ENCODE measurements at regions not wholly inside any gene's neighbourhood (a gene's known extent, or its start where the extent isn't known, plus 50 kb on each side); places are given as distances from the start of the nearest gene placed in this dataset.

- H3K4me1 ChIP-seq (ENCODE audit: insufficient read depth, low read length) = no peaks in the 10 kb centered on the region
- H3K4me3 ChIP-seq (ENCODE audit: low read length) = no peak overlapping the region
- no peaks in the 10 kb centered on the region for H3K4me1 Mint-ChIP-seq
- POLR2A ChIA-PET = no interaction called here
- H3K9me3 ChIP-seq (ENCODE audit: low read length) = no peaks in the 10 kb centered on the region
- H3K27me3 Mint-ChIP-seq = no peaks in the 10 kb centered on the region
- no peaks in the 10 kb centered on the region for H3K36me3 Mint-ChIP-seq
- no peak overlapping the region for H3K4me3 Mint-ChIP-seq
- H3K27me3 ChIP-seq (ENCODE audit: insufficient read depth, low read length, poor library complexity, severe bottlenecking) = no peaks in the 10 kb centered on the region
- no peaks in the 10 kb centered on the region for H3K36me3 ChIP-seq (ENCODE audit: insufficient read depth, low read length)
- DNase-seq = no peak
- CTCF ChIA-PET = no interaction called here
- H3K9me3 Mint-ChIP-seq = peaks cover 3 to 10% (median 8%) of the 10 kb centered on the region in 5 donors
- no peak overlapping the region for H3K27ac ChIP-seq (ENCODE audit: low read depth, low read length)
- H3K27ac Mint-ChIP-seq = no peak overlapping the region
These were observed 333.2 kb upstream of the IRX1 start for GRCh38 chr5:3262451-3262850.

DNA sequence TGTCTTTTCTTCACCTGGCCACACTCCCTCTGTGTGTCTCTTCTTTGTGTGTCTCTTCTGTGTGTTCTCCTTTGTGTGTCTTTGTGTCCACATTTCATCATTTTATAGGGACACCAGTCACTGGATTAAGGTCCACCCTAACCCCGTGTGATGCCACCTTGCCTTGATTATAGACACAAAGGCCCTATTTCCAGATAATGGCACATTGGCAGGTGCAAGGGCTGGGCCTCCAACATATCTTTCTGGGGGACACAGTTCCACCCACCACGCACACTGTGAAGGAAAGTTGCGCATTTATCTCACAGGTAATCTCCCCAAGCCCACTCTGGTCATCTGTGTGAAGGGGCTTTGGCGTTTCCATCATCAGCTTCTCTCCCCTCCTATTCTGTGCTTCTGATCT lies 334.6 kb upstream of the IRX1 start:
- ChIA-PET POLR2A (no interaction called here), CTCF (no interaction called here)
- Histone ChIP-seq H3K27me3 (ENCODE audit: insufficient read depth, low read length, poor library complexity, severe bottlenecking) (no peaks in the 10 kb centered on the region), H3K27ac (ENCODE audit: low read depth, low read length) (no peak overlapping the region), H3K4me3 (ENCODE audit: low read length) (no peak overlapping the region), H3K36me3 (ENCODE audit: insufficient read depth, low read length) (no peaks in the 10 kb centered on the region), H3K9me3 (ENCODE audit: low read length) (no peaks in the 10 kb centered on the region), H3K4me1 (ENCODE audit: insufficient read depth, low read length) (no peaks in the 10 kb centered on the region)
- Mint-ChIP-seq H3K9me3 (peaks cover 3 to 12% (median 8%) of the 10 kb centered on the region in 5 donors), H3K4me1 (no peaks in the 10 kb centered on the region), H3K27ac (no peak overlapping the region), H3K36me3 (no peaks in the 10 kb centered on the region), H3K4me3 (peak overlapping the region in 1 of 7 donors; percentile 27), H3K27me3 (no peaks in the 10 kb centered on the region)
- DNase-seq = no peak

DNA sequence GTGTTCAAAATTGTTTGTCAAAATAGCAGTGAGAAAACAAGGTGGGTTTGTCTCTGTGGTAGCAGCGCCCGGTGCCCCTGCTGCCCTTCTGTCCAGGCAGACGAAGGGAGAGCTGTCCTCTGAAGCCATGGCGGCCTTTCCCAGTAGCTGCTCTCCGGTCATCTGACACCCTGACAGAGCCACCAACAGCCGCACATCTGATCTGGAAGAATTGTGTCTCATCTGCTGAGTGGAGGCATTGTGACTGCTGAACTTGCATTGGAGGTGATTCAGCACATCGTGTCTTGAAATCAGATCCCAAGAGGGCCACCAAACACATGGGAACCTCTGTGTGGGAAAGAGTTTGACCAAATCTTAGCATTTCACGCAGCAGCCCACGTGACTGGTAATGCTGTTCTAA lies 337.6 kb upstream of the IRX1 start:
- CTCF ChIA-PET = no interaction called here
- H3K4me1 ChIP-seq (ENCODE audit: insufficient read depth, low read length) = no peaks in the 10 kb centered on the region
- Mint-ChIP-seq H3K4me1 (no peaks in the 10 kb centered on the region), H3K4me3 (no peak overlapping the region), H3K27me3 (no peaks in the 10 kb centered on the region), H3K9me3 (peaks cover 5 to 11% (median 7%) of the 10 kb centered on the region in 5 donors), H3K36me3 (no peaks in the 10 kb centered on the region), H3K27ac (no peak overlapping the region)
- no peak overlapping the region for H3K4me3 ChIP-seq (ENCODE audit: low read length)
- no peaks in the 10 kb centered on the region for H3K9me3 ChIP-seq (ENCODE audit: low read length)
- no peak for DNase-seq
- POLR2A ChIA-PET = no interaction called here
- no peaks in the 10 kb centered on the region for H3K36me3 ChIP-seq (ENCODE audit: insufficient read depth, low read length)
- no peak overlapping the region for H3K27ac ChIP-seq (ENCODE audit: low read depth, low read length)
- H3K27me3 ChIP-seq (ENCODE audit: insufficient read depth, low read length, poor library complexity, severe bottlenecking) = no peaks in the 10 kb centered on the region

- H3K27ac ChIP-seq (ENCODE audit: low read depth, low read length) = no peak overlapping the region
- no peak overlapping the region for H3K27ac Mint-ChIP-seq
- ChIA-PET POLR2A (no interaction called here), CTCF (no interaction called here)
- no peaks in the 10 kb centered on the region for H3K36me3 Mint-ChIP-seq
- H3K9me3 ChIP-seq (ENCODE audit: low read length) = no peaks in the 10 kb centered on the region
- no peaks in the 10 kb centered on the region for H3K4me1 ChIP-seq (ENCODE audit: insufficient read depth, low read length)
- no peak overlapping the region for H3K4me3 Mint-ChIP-seq
- no peaks in the 10 kb centered on the region for H3K27me3 Mint-ChIP-seq
- no peaks in the 10 kb centered on the region for H3K4me1 Mint-ChIP-seq
- no peaks in the 10 kb centered on the region for H3K36me3 ChIP-seq (ENCODE audit: insufficient read depth, low read length)
- no peak for DNase-seq
- no peak overlapping the region for H3K4me3 ChIP-seq (ENCODE audit: low read length)
- peaks cover 2 to 15% (median 8%) of the 10 kb centered on the region in 5 donors for H3K9me3 Mint-ChIP-seq
- H3K27me3 ChIP-seq (ENCODE audit: insufficient read depth, low read length, poor library complexity, severe bottlenecking) = no peaks in the 10 kb centered on the region
These were observed 343.4 kb upstream of the IRX1 start for GRCh38 chr5:3252235-3252634.

DNA sequence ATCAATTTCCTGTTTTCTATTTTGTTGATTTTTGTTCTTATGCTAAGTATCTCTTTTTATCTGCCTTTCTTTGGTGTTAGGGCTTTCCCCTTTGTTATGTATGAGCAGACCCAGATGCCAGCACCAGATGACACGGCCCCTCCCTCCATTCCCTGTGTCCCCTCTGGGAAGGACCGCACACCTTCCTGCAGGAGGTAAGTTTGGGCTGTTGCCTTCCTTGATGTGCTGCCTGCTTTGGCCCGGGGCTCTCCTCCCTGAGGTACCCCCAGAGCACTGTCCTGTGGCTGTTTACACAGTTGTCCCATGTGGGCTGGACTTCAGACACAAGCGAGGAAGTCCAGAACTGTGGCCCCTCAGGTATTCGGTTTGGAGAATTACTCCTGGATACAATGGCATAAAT lies 343.8 kb upstream of the IRX1 start:
- H3K36me3 ChIP-seq (ENCODE audit: insufficient read depth, low read length) = no peaks in the 10 kb centered on the region
- ChIA-PET POLR2A (no interaction called here), CTCF (no interaction called here)
- H3K9me3 ChIP-seq (ENCODE audit: low read length) = no peaks in the 10 kb centered on the region
- H3K27me3 ChIP-seq (ENCODE audit: insufficient read depth, low read length, poor library complexity, severe bottlenecking) = no peaks in the 10 kb centered on the region
- no peaks in the 10 kb centered on the region for H3K36me3 Mint-ChIP-seq
- no peak for DNase-seq
- H3K4me1 ChIP-seq (ENCODE audit: insufficient read depth, low read length) = no peaks in the 10 kb centered on the region
- H3K4me1 Mint-ChIP-seq = no peaks in the 10 kb centered on the region
- no peak overlapping the region for H3K27ac Mint-ChIP-seq
- no peaks in the 10 kb centered on the region for H3K27me3 Mint-ChIP-seq
- H3K4me3 Mint-ChIP-seq = no peak overlapping the region
- H3K9me3 Mint-ChIP-seq = peaks cover 2 to 15% (median 8%) of the 10 kb centered on the region in 5 donors
- no peak overlapping the region for H3K4me3 ChIP-seq (ENCODE audit: low read length)
- no peak overlapping the region for H3K27ac ChIP-seq (ENCODE audit: low read depth, low read length)

DNA sequence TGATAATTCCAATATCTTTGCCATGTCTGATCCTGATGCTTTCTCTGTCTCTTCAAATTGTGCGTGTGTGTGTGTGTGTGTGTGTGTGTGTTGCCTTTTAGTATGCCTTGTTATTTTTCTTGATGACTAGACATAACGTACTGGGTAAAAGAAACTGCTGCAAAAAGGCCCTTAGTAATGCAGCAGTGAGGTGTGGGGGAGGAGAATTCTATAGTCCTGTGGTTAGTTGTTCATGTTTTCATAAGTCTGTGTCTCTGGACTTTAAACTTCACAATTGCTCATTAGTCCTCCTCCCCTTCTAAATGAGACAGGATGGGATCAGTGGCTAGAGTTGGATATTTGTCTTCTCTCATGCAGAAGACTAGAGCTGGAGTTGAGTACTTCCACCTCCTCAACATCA lies 346.2 kb upstream of the IRX1 start:
- POLR2A ChIA-PET = no interaction called here
- CTCF ChIA-PET = no interaction called here
- no peaks in the 10 kb centered on the region for H3K9me3 ChIP-seq (ENCODE audit: low read length)

GRCh38 chr5:3237276-3237868 lies 358.3 kb upstream of the IRX1 start:
- no peaks in the 10 kb centered on the region for H3K36me3 ChIP-seq (ENCODE audit: insufficient read depth, low read length)
- no peaks in the 10 kb centered on the region for H3K27me3 ChIP-seq (ENCODE audit: insufficient read depth, low read length, poor library complexity, severe bottlenecking)
- H3K4me3 ChIP-seq (ENCODE audit: low read length) = no peak overlapping the region
- DNase-seq = no peak
- H3K9me3 ChIP-seq (ENCODE audit: low read length) = no peaks in the 10 kb centered on the region
- Mint-ChIP-seq H3K4me1 (no peaks in the 10 kb centered on the region), H3K9me3 (peaks cover 2 to 20% (median 13%) of the 10 kb centered on the region in 5 donors), H3K27ac (no peak overlapping the region), H3K4me3 (no peak overlapping the region), H3K27me3 (no peaks in the 10 kb centered on the region), H3K36me3 (no peaks in the 10 kb centered on the region)
- H3K27ac ChIP-seq (ENCODE audit: low read depth, low read length) = no peak overlapping the region
- H3K4me1 ChIP-seq (ENCODE audit: insufficient read depth, low read length) = no peaks in the 10 kb centered on the region
- CTCF ChIA-PET = no interaction called here
- POLR2A ChIA-PET = no interaction called here

More for the DNA sequence above, 346.2 kb upstream of the IRX1 start:
- Histone ChIP-seq H3K27me3 (ENCODE audit: insufficient read depth, low read length, poor library complexity, severe bottlenecking) (no peaks in the 10 kb centered on the region), H3K27ac (ENCODE audit: low read depth, low read length) (no peak overlapping the region), H3K36me3 (ENCODE audit: insufficient read depth, low read length) (no peaks in the 10 kb centered on the region), H3K4me3 (ENCODE audit: low read length) (no peak overlapping the region), H3K4me1 (ENCODE audit: insufficient read depth, low read length) (no peaks in the 10 kb centered on the region)
- Mint-ChIP-seq H3K9me3 (peaks cover 2 to 15% (median 6%) of the 10 kb centered on the region in 5 donors), H3K4me3 (no peak overlapping the region), H3K27ac (no peak overlapping the region), H3K36me3 (no peaks in the 10 kb centered on the region), H3K27me3 (no peaks in the 10 kb centered on the region), H3K4me1 (no peaks in the 10 kb centered on the region)
- DNase-seq = no peak

- POLR2A ChIA-PET = no interaction called here
- no peak overlapping the region for H3K27ac ChIP-seq (ENCODE audit: low read depth, low read length)
- no peaks in the 10 kb centered on the region for H3K27me3 Mint-ChIP-seq
- no peaks in the 10 kb centered on the region for H3K36me3 Mint-ChIP-seq
- H3K4me3 ChIP-seq (ENCODE audit: low read length) = no peak overlapping the region
- H3K9me3 ChIP-seq (ENCODE audit: low read length) = no peaks in the 10 kb centered on the region
- H3K9me3 Mint-ChIP-seq = peaks cover 2 to 14% (median 9%) of the 10 kb centered on the region in 5 donors
- CTCF ChIA-PET = no interaction called here
- H3K4me1 Mint-ChIP-seq = no peaks in the 10 kb centered on the region
- H3K4me1 ChIP-seq (ENCODE audit: insufficient read depth, low read length) = no peaks in the 10 kb centered on the region
- H3K27ac Mint-ChIP-seq = no peak overlapping the region
- no peak for DNase-seq
- H3K27me3 ChIP-seq (ENCODE audit: insufficient read depth, low read length, poor library complexity, severe bottlenecking) = no peaks in the 10 kb centered on the region
- no peak overlapping the region for H3K4me3 Mint-ChIP-seq
- no peaks in the 10 kb centered on the region for H3K36me3 ChIP-seq (ENCODE audit: insufficient read depth, low read length)
These were observed 361.1 kb upstream of the IRX1 start for GRCh38 chr5:3234566-3234965.

DNA sequence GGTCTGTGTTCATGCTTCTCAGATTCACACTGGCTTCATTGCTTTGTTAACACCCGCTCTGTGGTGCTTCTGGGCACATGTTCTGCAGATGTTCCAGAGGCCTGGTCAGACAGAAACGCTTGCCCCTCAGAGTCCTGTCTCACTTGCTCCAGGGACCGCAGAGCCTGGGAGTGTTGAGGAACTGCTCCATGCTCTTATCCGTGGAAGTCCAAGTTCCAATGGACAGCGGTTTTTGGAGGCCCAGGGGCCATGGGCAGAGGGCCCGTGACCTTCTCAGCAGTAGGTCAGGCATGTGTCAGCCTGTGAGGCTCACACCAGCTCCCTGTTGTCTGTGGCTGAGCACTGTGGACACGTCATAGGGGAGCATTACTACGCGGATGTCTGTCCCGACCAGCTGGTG lies 364.7 kb upstream of the IRX1 start:
- no peaks in the 10 kb centered on the region for H3K27me3 Mint-ChIP-seq
- peaks cover 4 to 16% (median 6%) of the 10 kb centered on the region in 5 donors for H3K9me3 Mint-ChIP-seq
- Histone ChIP-seq H3K27me3 (ENCODE audit: insufficient read depth, low read length, poor library complexity, severe bottlenecking) (no peaks in the 10 kb centered on the region), H3K27ac (ENCODE audit: low read depth, low read length) (no peak overlapping the region), H3K4me1 (ENCODE audit: insufficient read depth, low read length) (no peaks in the 10 kb centered on the region), H3K9me3 (ENCODE audit: low read length) (no peaks in the 10 kb centered on the region), H3K36me3 (ENCODE audit: insufficient read depth, low read length) (no peaks in the 10 kb centered on the region), H3K4me3 (ENCODE audit: low read length) (no peak overlapping the region)
- H3K27ac Mint-ChIP-seq = no peak overlapping the region
- ChIA-PET POLR2A (no interaction called here), CTCF (no interaction called here)
- H3K4me3 Mint-ChIP-seq = no peak overlapping the region
- DNase-seq = no peak
- no peaks in the 10 kb centered on the region for H3K4me1 Mint-ChIP-seq
- no peaks in the 10 kb centered on the region for H3K36me3 Mint-ChIP-seq

Measured in CD8-positive, alpha-beta memory T cell (primary cell).